HG02852 (cell line): ENCODE measurements at regions not wholly inside any gene's neighbourhood (a gene's known extent, or its start where the extent isn't known, plus 50 kb on each side); places are given as distances from the start of the nearest gene placed in this dataset.

ENCODE experiments used
- ATAC-seq: cut with Tn5 transposase; IDR thresholded peaks from one replicate; pipeline ENCODE4 v1.9.1; 2021; ENCODE audit warnings: mild to moderate bottlenecking, moderate library complexity; ENCODE audit not compliant: unreplicated experiment

- ATAC-seq = no peak
Measured at GRCh38 chr14:32019276-32019675, 57.8 kb upstream of the ARHGAP5 start.

DNA sequence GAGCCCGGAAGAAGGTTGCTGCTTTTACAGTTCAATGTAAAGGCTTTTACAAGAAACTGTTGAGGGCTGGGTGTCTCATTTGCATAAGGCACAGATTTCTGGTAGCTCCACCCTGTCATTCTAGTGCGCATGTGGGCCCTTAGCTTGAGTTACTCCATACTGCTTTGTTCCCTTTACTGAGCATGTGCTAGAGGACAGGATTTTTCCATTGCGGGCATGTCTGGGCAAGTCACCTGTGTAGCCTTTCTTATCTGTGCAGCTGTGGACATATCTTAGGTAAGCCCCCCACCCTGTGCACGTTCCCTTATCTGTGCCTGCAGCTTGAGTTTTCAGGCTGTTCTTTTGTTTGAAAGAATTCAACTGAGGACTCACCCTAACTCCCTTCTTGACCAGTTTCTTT is 56.2 kb upstream of the ARHGAP5 start:
- ATAC-seq = no peak

GRCh38 chr14:32021341-32021740 is 55.8 kb upstream of the ARHGAP5 start:
- no peak for ATAC-seq

DNA sequence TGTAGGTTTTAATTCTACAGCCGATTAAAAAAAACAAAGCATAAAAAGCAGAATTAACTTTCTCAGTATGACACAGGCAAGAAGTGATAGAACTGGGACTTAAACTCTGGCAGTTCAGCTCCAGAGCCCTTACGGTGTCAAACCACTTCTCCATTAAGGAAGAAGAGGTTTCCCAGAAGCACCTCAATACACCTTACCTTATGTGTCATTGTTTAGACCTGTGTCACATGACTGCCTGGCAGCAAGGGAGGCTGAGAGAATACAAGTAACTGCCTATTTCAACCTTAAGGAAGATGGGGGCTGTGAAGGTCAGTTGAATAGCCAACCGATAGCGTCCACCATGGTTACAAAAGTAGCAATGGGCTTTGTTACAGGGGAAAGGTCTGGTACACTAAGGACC is 54.6 kb upstream of the ARHGAP5 start:
- ATAC-seq = no peak

DNA sequence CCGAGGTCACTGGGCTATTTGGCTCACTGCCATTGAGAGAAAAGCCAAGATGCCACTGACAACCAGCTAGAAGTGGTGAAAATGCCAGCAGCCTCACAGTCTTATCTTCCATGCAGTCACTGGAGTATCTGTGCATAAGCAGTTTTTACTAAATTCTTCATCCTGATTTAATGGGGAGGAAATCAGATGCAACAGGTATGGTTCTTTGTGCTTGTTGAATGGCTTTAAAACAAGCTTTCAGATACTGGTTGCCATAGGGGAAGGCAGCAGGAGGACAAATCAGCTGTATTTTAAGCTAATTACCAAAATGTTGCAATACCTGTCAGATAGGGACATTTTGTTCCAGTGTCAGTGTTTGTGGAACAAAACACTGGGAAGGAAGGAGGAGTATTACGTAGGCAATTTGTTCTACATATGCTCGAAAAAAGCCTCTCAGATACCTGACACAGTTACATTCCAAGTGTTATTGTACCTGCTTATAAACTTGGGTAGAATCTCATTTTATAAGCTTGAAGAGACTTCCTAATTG is 54.1 kb upstream of the ARHGAP5 start:
- ATAC-seq = no peak

GRCh38 chr14:32023540-32023939 is 53.6 kb upstream of the ARHGAP5 start:
- no peak for ATAC-seq

DNA sequence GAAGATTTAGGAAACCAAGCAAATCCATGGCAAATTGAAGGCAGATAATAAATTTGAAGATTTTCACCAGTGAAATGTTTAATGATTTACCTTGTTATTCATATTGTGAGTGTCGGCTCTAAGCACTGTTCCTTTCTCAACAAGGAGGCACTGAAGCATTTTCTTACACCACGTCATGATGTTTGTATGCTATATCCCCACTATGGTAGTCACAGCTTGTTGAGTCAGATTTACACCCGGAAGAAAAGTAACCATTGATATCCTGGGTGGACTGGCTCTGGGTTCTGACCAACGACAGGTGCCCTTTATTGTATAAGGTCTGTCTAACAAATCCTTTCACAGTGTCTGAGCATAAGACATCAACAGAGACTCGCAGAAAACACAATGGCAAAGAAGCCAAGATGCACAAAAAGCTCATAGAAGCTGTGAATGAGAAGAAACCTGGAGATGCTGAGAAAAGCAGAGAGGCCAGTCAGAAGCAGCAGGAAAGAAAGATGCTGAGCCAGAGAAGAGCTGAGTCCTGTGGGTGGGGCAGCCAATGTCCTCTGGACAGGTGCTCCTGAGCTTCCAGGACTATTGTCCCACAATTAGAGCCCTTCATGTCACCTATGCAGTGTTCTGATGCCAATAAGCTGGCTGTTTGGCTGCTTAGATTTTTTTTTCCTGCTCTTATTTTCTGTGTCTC is 49.7 kb upstream of the ARHGAP5 start:
- ATAC-seq = no peak
